ENCODE measurements at regions not wholly inside any gene's neighbourhood (a gene's known extent, or its start where the extent isn't known, plus 50 kb on each side); places are given as distances from the start of the nearest gene placed in this dataset.
"Not testable (repeated sequence)": the region's sequence is repeated elsewhere in the genome, so short reads cannot be mapped to it uniquely, and the experiment has no call there.

DNA sequence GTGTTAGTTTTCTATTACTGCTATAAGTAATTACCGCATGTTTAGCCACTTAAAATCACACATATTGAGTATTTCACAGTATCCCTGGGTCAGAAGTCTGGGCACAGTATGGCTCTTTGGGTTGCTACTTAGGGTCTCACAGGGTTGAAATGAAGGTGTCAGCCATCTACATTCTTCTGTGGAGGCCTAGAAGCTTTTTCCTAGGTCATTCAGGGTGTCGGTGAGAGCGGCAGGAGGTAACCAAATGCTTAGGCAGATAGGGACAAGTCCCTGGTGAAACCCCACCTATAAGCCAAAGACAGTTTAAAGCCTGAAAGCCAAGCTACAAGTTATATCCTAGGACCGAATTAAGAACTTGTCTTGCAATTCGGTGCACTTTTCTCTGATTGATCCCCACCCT, 856.7 kb downstream of the PCDH17 start:
- no peak for DNase-seq (ENCODE audit: low read depth in 2 of 2)
- no peak overlapping the region for H3K4me3 ChIP-seq (replicated peaks in 1 of 2; ENCODE audit: low read depth in 2 of 2, low read length in 2 of 2)
- TF ChIP-seq, protein P1, sequence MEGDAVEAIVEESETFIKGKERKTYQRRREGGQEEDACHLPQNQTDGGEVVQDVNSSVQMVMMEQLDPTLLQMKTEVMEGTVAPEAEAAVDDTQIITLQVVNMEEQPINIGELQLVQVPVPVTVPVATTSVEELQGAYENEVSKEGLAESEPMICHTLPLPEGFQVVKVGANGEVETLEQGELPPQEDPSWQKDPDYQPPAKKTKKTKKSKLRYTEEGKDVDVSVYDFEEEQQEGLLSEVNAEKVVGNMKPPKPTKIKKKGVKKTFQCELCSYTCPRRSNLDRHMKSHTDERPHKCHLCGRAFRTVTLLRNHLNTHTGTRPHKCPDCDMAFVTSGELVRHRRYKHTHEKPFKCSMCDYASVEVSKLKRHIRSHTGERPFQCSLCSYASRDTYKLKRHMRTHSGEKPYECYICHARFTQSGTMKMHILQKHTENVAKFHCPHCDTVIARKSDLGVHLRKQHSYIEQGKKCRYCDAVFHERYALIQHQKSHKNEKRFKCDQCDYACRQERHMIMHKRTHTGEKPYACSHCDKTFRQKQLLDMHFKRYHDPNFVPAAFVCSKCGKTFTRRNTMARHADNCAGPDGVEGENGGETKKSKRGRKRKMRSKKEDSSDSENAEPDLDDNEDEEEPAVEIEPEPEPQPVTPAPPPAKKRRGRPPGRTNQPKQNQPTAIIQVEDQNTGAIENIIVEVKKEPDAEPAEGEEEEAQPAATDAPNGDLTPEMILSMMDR (IDR thresholded peaks at IDR 0.05; ENCODE audit: low read depth, low read length), result no peak

DNA sequence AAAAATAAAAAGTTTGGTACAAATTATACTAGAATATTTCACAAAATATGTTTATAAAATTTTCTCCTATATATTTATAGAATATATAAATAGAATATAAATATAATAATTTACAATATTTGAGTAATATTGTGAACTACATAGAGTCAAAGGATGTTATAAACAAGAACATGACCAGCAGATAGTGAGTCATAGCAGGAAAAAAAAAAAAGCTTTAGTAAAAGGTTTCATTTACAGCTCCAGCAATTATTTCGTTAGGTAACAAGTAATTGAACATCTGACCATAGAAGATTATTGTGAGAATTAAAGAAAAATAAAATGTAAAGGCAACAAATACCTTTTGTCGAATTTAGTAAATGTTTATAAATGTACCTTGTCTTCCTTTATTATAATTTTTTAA, 864.1 kb downstream of the PCDH17 start:
- DNase-seq (ENCODE audit: low read depth in 2 of 2), result no peak
- no peak overlapping the region for H3K4me3 ChIP-seq (replicated peaks in 1 of 2; ENCODE audit: low read depth in 2 of 2, low read length in 2 of 2)
- TF ChIP-seq, protein P1 (IDR thresholded peaks at IDR 0.05; ENCODE audit: low read depth, low read length), result no peak

DNA sequence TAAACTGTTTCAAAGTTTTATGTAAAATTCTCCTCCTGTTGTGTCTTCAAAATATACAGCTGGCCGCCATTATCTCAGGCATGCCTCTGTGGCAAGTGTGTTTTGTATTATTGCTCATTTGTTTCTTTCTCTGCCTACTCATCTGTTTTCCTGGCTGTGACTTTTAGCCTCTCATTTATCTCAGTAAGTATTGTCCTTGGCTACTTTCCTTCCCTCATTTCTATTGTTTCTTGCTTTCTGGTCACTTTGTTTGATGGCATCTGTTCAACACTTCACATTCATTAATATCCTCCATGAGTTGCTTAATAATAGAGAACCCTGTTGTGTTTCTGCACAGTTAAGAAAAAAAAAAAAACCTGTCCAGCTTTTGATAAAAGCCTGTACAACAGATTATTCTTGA, 869.4 kb downstream of the PCDH17 start:
- no peak overlapping the region for H3K4me3 ChIP-seq (replicated peaks in 1 of 2; ENCODE audit: low read depth in 2 of 2, low read length in 2 of 2)
- DNase-seq (ENCODE audit: low read depth in 2 of 2), result no peak
- TF ChIP-seq, protein P1 (IDR thresholded peaks at IDR 0.05; ENCODE audit: low read depth, low read length), result no peak

DNA sequence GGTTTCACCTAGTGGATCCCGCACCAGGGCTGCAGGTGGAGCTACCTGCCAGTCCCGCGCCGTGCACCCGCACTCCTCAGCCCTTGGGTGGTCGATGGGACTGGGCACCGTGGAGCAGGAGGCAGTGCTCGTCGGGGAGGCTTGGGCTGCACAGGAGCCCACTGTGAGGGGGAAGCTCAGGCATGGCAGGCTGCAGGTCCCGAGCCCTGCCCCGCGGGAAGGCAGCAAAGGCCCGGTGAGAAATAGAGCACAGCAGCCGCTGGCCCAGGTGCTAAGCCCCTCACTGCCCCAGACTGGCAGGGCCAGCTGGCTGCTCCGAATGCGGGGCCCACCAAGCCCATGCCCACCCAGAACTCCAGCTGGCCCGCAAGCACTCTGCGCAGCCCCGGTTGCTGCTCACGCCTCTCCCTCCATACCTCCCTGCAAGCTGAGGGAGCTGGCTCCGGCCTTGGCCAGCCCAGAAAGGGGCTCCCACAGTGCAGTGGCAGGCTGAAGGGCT, 872.7 kb downstream of the PCDH17 start:
- H3K4me3 ChIP-seq (replicated peaks in 1 of 2; ENCODE audit: low read depth in 2 of 2, low read length in 2 of 2); DNase-seq (ENCODE audit: low read depth in 2 of 2): not testable (repeated sequence)

DNA sequence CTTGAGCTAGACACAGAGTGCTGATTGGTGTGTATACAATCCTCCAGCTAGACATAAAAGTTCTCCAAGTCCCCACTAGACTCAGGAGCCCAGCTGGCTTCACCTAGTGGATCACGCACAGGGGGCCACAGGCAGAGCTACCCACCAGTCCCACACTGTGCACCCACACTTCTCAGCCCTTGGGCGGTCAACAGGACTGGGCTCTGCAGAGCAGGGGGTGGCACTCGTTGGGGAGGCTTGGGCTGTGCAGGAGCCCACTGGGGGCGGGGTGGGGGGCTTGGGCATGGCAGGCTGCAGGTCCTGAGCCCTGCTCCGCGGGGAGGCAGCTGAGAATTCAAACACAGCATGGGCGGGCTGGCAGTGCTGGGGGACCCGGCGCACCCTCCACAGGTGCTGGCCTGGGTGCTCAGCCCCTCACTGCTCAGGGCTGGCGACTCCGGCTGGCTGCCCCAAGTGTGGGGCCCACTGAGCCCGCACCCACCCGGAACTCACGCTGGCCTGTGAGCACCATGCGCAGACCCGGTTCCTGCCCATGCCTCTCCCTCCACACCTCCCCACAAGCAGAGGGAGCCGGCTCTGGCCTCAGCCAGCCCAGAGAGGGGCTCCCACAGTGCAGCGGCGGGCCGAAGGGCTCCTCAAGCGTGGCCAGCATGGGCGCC, 873.8 kb downstream of the PCDH17 start:
- not testable (repeated sequence) for DNase-seq (ENCODE audit: low read depth in 2 of 2); H3K4me3 ChIP-seq (replicated peaks in 1 of 2; ENCODE audit: low read depth in 2 of 2, low read length in 2 of 2)

DNA sequence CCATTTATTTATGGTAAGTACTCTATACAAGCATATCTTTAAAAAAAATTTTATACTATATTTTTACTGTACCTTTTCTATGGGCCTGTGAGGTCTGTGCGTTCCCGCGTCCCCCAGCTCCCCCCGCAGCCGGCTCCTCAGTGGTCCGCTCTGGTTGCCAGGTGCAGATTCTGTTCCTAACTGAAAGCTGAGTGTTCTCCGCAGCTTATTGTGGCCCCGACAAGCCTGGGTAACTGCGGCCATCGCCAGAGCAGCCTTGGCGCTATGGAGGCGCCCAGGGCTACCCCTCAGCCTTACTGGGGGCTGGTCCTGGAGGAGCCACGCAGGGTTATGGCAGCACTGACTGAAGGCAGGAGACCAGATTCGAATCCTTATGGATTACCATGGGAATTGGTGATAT, 896.8 kb downstream of the PCDH17 start:
- TF ChIP-seq, protein P1 (IDR thresholded peaks at IDR 0.05; ENCODE audit: low read depth, low read length), result no peak
- DNase-seq (ENCODE audit: low read depth in 2 of 2), result no peak
- no peak overlapping the region for H3K4me3 ChIP-seq (replicated peaks in 1 of 2; ENCODE audit: low read depth in 2 of 2, low read length in 2 of 2)

DNA sequence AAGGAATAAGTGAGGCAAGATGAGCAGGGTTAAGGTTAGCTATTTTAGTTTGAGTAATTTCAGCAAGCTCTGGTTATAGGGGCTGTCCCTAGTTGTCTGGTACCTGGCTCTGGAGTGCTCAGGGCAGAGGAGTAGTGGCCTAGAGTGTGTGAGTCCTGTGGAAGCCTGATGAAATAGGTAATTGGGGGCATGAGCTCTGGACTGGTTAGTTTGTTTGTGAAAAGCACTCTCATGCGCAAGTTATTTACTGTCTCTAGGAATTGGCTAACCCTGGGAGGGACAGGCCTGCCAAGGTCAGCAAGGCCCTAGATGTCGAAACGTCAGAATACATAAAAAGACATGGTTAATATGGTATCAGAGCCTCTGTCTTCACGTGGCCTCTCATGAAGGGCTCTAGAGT, 900.1 kb downstream of the PCDH17 start:
- DNase-seq (ENCODE audit: low read depth in 2 of 2), result no peak
- no peak overlapping the region for H3K4me3 ChIP-seq (replicated peaks in 1 of 2; ENCODE audit: low read depth in 2 of 2, low read length in 2 of 2)
- TF ChIP-seq, protein P1 (IDR thresholded peaks at IDR 0.05; ENCODE audit: low read depth, low read length), result no peak

DNA sequence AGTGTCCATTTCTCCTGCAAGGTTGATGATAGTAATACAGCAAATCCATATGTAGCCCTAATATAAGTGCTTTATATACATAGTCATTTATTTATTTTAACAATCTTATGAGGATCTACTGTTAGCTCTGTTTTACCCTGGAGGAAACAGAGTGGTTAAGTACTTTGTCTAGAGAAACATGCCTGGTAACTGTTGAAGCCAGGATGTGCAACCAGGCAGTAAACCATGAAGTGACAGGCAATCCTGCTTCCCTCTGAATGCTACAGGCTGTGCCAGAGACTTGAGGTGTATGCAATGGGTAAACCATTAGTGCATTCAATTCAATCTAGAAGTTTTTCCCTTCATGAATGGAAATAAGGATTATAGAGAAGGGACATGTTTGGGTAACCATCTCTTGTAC, 911.0 kb downstream of the PCDH17 start:
- DNase-seq (ENCODE audit: low read depth in 2 of 2), result no peak
- TF ChIP-seq, protein P1 (IDR thresholded peaks at IDR 0.05; ENCODE audit: low read depth, low read length), result no peak
- H3K4me3 ChIP-seq (replicated peaks in 1 of 2; ENCODE audit: low read depth in 2 of 2, low read length in 2 of 2), result no peak overlapping the region
